ENCODE measurements at regions not wholly inside any gene's neighbourhood (a gene's known extent, or its start where the extent isn't known, plus 50 kb on each side); places are given as distances from the start of the nearest gene placed in this dataset.

GRCh38 chr2:120481446-120482194, 135.7 kb downstream of the INHBB start (continued):
- TF ChIP-seq ZNF143 (CRISPR knock-in tag; IDR thresholded peaks at IDR 0.05) (no peak), ZNF780A (CRISPR knock-in tag; IDR thresholded peaks at IDR 0.05) (no peak), ZNF333 (CRISPR knock-in tag; IDR thresholded peaks at IDR 0.05; ENCODE audit: borderline replicate concordance) (no peak), ZNF256 (CRISPR knock-in tag; conservative IDR thresholded peaks at IDR 0.05) (no peak), KAT8 (CRISPR knock-in tag; IDR thresholded peaks at IDR 0.05) (no peak), SAFB2 (CRISPR knock-in tag; IDR thresholded peaks at IDR 0.05; ENCODE audit: borderline replicate concordance, low read depth) (0 out of 2 replicates have a peak, but pooled peaks have one; percentile 57), ZSCAN9 (CRISPR knock-in tag; IDR thresholded peaks at IDR 0.05; ENCODE audit: borderline replicate concordance) (no peak), ATF7 (IDR thresholded peaks at IDR 0.05) (no peak), ATF7 (CRISPR knock-in tag; IDR thresholded peaks at IDR 0.05) (no peak), HBP1 (CRISPR knock-in tag; IDR thresholded peaks at IDR 0.05; ENCODE audit: low read depth) (no peak), ZNF460 (CRISPR knock-in tag; IDR thresholded peaks at IDR 0.05; ENCODE audit: borderline replicate concordance) (no peak), DBP (CRISPR knock-in tag; IDR thresholded peaks at IDR 0.05; ENCODE audit: not compliant biosample characterization) (no peak), ZNF329 (CRISPR knock-in tag; IDR thresholded peaks at IDR 0.05; ENCODE audit: low read depth) (no peak), LRRFIP1 (CRISPR knock-in tag; conservative IDR thresholded peaks at IDR 0.05) (no peak), GZF1 (CRISPR knock-in tag; IDR thresholded peaks at IDR 0.05) (no peak), GABPA (IDR thresholded peaks at IDR 0.05; ENCODE audit: low read depth, low read length) (no peak), GABPA (CRISPR knock-in tag; IDR thresholded peaks at IDR 0.05; ENCODE audit: low read depth) (peak; percentile 33; the same call in 1 of the 2 replicates), ZNF704 (CRISPR knock-in tag; IDR thresholded peaks at IDR 0.05; ENCODE audit: borderline replicate concordance) (no peak), SRSF9 (IDR thresholded peaks at IDR 0.05; ENCODE audit: borderline replicate concordance, insufficient read depth, low read depth, low read length, poor library complexity, severe bottlenecking) (no peak)
